Gastroesophageal sphincter (tissue), 3 donors: ENCODE measurements at regions not wholly inside any gene's neighbourhood (a gene's known extent, or its start where the extent isn't known, plus 50 kb on each side); places are given as distances from the start of the nearest gene placed in this dataset.

Experiments
- CTCF ChIP-seq, 4 experiments: fragments of 200-600 bp in 2 of 4; fragments of 450-650 bp in 2 of 4; sonication (generic) in 1 of 4; IDR thresholded peaks; one replicate each; pipeline ENCODE4 v1.5.1; 2017 to 2019; ENCODE audit warnings: antibody characterized with exemption in 4 of 4, mild to moderate bottlenecking in 2 of 4, moderate library complexity in 2 of 4
- EP300 ChIP-seq: sonication (generic); formaldehyde crosslinking; IDR thresholded peaks from one replicate; pipeline ENCODE4 v1.6.1; 2017; ENCODE audit warnings: antibody characterized with exemption, mild to moderate bottlenecking

- TF ChIP-seq CTCF (IDR thresholded peaks at IDR 0.05) (no peak), EP300 (no peak)
These were observed 220.1 kb upstream of the EYS start for GRCh38 chr6:65927141-65927540.
